GM19455 (cell line): ENCODE measurements at regions not wholly inside any gene's neighbourhood (a gene's known extent, or its start where the extent isn't known, plus 50 kb on each side); places are given as distances from the start of the nearest gene placed in this dataset.

Experiments used
- ATAC-seq: cut with Tn5 transposase; IDR thresholded peaks from one replicate; pipeline ENCODE4 v1.9.1; 2021; ENCODE audit not compliant: unreplicated experiment

DNA sequence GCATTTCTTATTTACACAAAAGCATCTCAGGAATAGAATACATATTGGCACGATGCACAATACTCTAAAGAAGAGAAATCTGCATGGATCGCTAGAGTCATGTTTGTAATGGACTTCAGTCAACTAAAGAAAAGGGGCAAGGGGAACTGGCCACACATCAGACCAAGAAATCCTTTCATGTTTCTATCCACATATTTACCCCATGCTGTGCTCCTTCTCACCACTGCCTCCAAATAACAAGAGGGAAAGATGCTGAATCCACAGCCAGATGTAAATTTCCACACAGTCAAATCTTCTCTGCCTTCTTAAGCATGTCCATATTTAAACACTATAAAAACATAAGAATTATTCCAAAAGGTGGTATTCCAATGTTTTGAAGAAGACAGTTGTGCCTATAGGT is 67.6 kb downstream of the COX18 start:
- ATAC-seq = no peak

DNA sequence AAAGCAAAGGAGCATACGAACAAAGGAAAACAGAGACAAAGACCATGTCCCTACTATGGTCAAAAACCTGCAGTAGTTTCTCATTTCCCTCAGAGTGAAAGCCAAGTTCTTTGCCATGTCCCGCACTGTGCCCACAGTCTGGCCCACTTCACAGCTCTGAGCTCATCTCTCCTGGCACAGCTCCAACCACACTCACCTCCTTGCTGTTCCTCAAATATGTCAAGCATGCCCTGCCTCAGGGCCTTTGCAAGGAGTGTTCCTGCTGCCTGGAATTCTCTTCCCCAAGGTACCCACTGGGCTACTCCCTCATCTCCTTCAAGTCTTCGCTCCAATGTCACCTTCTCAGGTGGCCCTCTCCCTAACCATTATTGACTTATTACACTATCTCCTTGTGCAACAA is 72.1 kb downstream of the COX18 start:
- ATAC-seq = no peak

DNA sequence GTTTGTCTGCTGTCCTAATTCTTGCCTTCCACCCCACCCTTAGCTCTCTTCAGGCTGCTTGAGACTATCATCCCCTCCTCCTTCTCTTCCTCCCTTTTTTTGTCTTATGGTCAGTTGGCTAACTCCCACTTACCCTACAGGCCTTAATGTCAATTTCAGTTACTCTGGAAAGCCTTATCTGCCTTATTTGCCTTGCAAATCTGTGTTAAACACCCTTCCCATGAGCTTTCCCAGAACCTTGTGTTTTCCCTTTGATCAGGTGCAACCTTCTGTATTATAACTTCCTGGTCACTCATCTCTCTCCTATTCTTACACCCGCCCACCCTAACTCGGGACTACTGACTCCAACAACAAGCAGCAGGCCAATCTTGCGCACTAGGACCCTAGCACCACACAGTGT is 74.8 kb downstream of the COX18 start:
- ATAC-seq = no peak

DNA sequence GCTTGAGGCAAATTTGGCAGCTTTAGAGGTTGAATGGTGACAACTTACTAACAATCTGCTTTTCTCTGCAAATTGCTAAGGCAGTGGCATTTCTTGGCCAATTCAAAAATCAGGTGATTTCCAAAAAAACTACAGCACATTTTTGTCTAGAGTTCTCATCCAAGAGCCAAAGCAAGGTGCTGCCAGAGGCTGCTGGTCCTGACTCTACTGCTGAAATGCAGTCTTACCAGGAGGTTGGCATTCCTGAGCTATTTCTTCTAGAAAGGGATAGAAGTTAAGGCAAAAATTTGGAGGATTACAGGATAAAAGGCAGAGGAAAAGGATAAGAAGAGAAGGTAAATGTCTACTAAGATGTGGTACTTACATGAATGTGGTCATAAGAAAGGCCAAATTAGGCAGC is 75.6 kb downstream of the COX18 start:
- ATAC-seq = no peak

DNA sequence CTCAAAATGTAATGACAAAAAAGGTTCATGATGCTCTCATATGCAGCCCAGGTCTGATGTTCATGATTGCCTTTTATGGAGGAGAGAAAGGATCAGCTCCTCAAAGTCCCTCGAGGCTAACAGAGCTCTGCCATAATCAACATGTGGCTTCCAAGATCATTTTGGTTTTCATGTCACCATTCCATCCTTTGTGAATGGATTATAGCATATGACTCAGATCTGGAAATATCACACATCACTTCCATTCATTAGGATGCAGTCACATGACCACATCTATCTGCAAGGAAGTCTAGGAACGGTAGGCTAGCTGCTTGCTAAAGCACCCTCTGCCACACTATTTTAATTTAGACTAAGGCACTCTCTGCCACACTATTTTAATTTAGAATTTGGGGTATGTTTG is 77.6 kb downstream of the COX18 start:
- no peak for ATAC-seq

DNA sequence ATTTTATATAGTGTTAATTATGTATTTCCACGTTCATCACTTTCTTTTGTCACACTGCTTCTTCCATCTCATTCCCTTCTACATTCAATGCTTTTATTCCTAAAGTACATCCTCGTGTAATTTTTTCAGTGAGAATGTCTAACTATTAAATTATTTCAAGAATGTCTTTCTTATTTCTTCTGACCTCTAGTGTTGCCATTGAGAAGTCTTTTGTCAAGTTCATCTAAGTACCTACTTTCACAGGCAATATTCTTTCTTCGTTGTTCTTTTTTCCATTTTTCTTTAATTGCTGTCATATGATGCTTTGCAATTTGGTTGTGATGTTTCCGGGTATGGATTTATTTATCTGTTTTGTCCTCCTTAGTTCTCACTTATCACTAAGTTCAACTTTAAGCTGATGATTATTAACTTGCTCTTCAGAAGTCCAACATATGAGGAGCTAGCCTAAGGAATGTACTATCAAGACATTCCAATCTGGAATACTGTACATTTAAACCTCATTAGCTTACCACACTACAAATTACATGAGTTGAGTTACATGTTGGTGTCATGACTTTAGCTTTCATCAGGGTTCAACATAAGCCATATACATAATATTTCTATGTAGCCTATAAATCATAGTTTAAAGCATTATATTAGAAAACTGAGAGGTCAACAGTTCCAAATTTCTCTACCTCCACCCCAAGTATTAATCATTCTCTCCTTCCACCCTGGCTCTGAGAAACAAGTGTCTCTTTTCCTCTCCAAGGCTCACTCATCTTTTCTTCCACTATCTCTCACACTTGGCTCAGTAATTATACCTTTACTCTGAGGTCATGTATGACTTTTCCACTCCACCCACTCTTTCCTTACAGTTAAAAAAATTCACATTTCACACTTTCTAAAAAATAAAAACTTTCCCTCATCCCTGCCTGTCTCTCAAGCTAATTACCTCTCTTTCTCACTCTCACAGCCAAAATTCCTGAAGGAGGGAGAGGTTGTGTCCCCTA is 81.5 kb downstream of the COX18 start:
- no peak for ATAC-seq

DNA sequence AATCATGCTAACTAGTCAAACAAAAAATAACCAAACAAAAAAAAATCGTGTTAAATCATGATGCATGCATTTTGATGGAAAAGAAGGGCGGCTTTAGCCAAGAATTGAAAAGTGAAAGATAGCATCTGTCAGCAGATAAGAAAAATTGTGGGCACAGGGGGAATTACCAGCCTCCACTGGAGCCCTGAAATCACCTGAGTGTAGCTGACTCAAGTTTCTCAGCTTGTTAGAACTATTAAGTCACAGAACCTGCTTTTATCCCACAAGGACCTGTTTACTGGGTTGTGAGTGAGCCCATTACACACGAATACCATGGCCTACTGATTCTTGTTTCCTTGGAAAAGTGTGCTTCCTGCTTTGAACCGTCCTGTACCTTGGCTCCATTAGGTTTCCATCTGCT is 85.2 kb downstream of the COX18 start:
- no peak for ATAC-seq

DNA sequence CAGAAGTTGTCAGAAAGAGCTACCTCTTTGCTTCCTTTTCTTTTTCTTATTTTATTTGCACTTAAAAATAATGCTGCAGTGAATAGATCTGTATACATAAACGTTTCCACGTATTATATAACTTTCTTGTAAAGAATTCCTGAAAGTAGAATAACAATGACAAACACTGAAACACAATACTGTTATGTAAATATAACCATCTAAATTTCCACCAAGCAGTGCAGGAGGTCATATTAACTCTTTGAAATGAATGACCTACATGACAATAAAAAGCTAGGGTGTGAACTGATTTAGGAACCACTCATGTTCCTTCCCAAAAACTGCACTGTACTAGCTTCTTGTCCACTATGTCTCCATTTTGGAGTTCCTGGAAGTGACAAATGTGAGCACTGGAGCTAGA is 85.8 kb downstream of the COX18 start:
- ATAC-seq = no peak

DNA sequence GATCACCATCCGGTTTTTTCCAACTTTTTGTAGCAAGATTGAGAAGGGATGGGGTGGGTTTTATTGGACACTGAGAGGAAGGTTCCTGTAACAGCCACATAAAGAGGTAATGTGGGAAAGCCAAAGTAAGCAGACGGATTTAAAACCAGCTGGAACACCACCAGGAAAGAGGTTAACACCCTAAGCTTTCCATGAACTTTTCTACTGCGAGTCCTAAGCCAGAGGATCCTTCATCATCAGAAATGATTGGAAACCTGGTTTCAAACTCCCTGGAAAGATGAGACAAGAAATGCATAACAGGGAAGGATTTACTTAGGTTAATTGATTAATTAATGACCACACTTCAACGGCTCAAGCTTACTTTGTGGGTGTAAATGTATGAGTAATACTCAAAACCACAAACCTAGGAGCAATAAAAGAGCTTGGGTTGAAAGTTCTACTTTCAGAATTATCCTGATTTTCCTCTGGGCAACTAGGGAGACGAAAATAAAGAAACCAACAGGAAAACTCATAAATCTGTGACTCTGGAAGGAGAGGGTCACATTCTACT is 91.5 kb downstream of the COX18 start:
- no peak for ATAC-seq

DNA sequence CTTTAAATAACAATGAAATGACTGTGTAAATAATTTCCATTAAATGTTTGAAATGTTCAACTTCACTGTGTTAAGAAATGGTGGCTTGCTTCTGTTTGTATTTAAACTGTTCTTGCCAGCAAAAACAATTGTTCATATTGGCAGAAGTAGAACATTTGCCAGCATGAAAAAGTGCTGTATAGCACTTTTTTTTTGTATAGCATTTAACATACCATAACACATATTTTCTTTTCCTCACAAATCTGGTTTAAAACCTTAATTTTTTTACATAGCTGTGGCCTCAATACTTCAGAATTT is 94.1 kb downstream of the COX18 start:
- ATAC-seq = no peak

DNA sequence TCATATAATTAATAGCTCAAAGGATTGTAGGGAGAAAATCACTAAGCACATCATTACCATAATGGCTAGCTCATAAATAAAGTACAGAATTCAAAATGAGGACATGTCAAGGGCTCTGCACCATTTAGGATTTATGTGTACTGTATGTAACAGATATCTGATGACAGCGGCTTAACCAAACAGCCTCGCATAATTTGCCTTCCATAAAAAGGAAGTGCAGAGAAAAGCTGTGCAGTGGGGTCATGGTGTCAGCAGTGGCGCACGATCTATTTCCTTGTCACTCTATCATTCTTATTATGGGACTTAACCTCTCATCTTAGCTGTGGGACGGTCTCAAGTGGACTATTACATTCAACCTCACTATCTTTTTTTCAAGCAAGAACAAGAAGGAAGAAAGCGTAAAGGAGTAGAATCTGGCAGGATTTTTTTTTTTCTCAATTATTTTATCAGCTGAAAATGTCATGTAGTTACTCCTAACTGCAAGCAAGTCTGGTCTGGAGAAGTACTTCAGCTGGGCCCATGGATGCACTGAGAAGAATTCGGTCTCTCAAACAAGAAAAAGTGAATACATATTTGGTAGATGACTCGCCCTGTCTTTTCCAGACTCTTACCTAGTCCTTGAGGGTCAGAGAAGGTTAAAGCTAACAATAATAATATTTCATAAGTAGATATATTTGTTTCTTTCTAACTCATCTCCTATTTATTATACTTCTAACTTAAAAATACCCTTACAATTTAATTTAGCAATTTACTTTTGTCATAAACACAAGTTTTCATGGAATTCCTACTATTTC is 94.6 kb downstream of the COX18 start:
- ATAC-seq = no peak

DNA sequence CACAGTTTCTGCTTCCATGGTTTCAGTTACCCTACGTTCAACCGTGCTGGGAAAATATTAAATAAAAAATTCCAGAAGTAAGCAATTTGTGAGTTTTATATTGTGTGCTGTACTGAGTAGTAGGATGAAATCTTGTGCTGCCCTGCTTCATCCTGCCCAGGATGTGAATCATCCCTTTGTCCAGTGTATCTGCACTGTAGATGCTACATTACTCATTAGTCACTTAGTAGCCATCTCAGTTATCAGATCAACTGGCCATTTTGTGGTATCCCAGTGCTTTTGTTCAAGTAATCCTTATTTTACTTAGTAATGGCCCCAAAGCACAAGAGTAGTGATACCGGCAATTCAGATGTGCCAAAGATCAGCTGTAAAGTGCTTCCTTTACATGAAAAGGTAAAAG is 97.9 kb downstream of the COX18 start:
- no peak for ATAC-seq

DNA sequence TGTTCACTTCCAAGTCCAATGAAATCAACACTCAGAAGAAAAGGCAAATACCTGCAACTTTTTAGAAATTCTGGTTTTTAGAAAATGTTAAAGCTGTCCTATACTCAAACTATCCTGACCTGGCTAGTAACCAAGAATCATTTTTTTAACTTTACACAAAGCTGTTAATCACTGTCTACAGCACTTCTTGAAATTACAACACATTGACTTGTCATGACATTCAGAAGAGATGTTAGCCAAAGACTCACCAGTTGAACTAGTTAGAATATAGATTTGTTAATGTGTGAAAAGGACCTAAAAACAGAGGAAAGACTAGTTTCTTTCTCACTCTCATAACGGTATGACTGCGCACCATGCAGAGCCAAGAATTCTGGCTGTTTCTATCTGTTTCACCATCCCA is 98.8 kb downstream of the COX18 start:
- no peak for ATAC-seq

DNA sequence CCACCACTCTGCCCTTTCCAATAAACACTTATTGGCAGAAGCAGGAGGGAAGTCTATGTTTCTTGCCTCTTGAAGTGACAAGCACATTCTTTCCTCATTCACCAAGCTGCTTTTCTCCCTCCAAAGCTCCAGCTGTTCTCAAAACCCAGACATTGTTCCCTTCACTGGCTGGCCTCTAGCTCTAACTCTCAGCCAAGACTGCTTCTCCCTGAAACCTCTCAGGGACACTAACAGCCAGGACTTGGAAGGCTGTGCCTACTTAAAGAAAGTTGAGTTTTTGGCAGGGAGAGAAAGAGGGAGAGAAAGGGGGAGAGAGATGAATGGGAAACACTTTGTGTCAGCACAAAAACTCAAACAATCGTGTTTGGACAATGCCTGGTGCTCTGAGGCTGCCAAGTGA is 99.5 kb downstream of the COX18 start:
- no peak for ATAC-seq

DNA sequence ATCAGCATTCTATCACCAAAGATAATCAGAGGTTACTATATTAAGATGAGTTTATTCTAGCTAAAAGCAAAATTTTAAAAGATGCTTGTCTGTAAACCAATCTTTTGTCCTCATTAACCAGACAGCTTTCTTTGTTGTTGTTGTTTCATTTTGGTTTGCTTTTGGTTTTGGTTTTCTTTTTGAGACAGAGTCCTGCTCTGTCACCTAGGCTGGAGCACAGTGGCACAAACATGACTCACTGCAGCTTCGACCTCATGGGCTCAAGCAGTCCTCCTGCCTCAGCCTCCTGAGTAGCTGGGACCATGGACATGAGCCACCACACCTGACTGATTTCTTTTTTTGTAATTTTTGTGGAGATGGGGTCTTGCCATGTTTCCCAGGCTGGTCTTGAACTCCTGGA is 102.9 kb downstream of the COX18 start:
- ATAC-seq = no peak

DNA sequence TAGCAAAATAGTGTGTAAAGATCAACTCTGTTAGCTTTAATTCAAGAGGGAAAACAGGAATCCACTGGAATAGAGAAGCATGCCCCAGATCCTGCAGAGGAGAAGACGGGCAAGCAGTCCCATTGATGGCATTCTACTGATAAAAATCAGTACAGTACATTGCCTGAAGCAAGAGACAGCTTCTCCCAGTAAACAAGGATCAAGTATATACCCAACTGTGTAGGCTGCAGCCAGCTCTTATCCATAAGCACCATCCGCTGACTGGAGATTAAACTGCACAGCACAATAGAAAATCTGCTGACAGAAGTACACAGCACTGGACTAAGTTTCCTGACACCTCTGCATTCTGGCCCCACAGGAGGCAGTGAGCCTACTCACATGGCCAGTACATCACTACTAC is 110.1 kb downstream of the COX18 start:
- no peak for ATAC-seq

DNA sequence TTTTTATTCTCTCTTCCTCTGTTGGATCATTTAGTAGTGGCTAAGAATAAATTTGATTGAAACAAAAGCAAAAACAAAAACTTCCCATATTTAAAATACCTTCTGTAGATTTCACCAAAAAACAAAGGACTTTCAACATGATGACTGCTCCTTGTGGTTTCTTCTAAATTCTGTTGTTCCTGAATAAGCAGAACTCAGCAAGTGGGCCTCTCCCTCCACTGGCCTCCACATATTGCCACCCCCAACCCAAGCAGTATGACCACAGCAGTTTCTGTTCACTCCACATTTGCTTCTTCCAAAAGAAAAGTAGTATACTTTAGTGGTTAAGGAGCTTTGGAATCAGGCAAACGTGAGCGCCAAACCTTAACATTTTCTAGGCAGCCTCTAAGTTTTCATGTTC is 114.7 kb downstream of the COX18 start:
- no peak for ATAC-seq

DNA sequence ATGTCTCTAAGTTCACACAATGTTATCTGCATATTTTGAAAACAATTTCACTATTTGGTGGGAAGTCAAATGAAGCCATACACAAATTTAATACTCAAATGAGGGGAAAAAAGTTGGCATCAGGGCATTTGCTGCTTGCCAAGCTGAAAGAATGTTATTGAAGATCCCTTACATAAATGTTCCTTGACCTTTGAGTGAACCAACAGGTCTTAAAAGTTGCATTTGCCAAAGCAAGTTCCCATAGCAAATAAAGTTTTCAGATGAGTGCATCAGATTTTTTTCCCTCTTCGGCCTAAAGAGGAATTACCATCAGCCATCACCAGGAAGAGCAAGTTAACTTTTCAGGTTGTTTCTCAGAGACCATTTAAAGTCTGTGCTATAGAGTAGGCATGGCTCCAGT is 115.9 kb downstream of the COX18 start:
- ATAC-seq = no peak

DNA sequence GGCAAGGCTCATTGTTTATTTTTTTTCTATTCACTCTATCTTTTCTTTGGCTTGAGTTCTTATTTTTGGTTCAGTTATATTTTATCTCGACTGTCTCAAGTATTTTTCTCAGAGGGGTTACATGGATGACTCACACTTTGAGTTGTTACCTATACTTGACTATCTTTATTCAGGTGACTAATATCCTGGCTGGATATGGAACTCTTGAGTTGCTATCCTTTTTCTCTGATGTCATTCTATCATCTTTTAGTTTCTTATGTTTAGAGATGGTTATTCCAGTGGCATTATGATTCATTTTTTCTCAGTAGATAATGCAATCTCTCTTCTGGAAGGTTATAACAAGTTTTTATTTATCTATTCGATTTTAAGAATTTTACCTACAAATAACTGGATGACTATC is 117.9 kb downstream of the COX18 start:
- ATAC-seq = no peak

DNA sequence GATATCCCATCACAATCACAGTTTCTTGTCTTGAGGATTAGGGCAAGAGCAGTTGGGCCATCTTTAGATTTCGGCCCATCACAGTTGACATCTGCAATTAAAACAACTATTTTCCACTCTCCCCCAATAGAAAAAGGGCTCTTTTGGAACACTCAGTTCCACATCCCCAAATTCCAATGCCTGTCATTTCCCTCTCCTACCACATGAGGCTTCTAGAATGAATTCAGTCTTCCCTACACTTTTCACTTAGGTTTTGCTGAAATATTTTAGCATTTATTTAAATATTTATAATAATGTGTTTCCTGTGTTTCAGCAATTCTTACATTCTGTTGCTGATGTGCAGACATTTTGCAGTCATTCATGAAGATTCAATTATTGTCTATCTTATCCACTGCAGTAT is 118.4 kb downstream of the COX18 start:
- no peak for ATAC-seq

DNA sequence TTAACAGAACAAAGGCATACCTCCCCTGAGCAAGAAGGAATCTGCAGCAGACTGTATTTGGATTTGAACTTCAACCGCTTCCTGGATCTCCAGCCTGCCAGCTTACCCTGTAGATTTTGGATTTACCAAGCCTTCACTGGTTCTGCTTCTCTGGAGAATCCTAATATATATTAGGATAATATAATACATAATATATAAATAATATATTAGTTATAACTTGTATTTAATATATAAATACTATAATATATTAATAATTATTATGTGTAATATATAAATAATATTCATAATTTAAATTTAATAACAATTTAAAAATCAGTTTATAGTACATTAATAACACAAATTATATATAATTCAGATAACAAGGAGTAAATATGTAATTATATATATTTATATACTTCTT is 121.4 kb downstream of the COX18 start:
- ATAC-seq = no peak

DNA sequence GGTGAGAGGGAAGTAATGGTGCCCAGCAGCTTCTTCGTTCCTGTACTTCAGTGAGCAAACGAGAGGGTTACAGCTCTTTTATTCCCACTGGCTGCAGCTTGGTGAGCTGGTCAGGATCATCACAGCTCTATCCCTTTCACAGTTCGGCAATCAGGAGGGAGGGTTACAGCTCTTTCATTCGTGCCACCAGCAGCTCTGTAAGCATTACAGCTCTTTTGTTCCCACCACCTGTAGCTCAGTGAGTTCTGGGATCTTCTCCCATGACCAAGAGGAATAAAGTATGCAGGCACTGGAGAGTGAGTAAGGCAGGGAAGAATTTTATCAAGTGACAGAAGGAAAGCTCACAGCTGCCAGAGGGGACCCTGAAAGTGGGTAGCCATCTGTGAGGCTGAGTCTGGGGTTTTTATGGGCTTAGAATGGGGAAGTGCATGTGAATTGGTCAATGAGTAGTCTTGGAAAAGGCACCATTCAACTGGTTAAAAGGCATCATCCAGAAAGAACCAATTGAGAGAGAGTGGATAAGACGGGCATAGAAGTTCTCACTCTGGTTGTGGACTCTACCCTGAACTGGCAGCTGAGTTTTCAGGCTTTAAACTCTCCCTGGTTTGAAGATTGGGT is 123.7 kb downstream of the COX18 start:
- ATAC-seq = no peak
